Keratinocyte (primary cell): ENCODE measurements at regions not wholly inside any gene's neighbourhood (a gene's known extent, or its start where the extent isn't known, plus 50 kb on each side); places are given as distances from the start of the nearest gene placed in this dataset.

Experiments used
- DNase-seq: peaks from one replicate; pipeline ENCODE4 v3.0.0-alpha.2; 2011; ENCODE audit warnings: low read depth, missing footprints, low spot score
- FAIRE-seq: peaks from 2 replicates; lab custom pipeline; 2011; peaks lifted over from hg19 to GRCh38; lab: Jason Lieb, UNC
- H2AFZ ChIP-seq: 2 replicates; pipeline ENCODE4 v1.6.0; 2012; ENCODE audit warnings: low read length, control low read depth, inconsistent platforms; ENCODE audit not compliant: control insufficient read depth
- H3K27ac ChIP-seq: 2 replicates; pipeline ENCODE4 v1.5.1; 2011; ENCODE audit warnings: low read length; ENCODE audit not compliant: control insufficient read depth, insufficient read depth
- H3K27me3 ChIP-seq: 3 replicates; pipeline ENCODE4 v1.6.0; 2011; ENCODE audit warnings: low read length; ENCODE audit not compliant: control insufficient read depth, insufficient read depth; ENCODE audit errors: extremely low read depth
- H3K36me3 ChIP-seq, 2 experiments: 2 replicates in 1 of 2; 3 replicates in 1 of 2; pipeline ENCODE4 v1.5.1; 2011; ENCODE audit warnings: low read length in 2 of 2, mild to moderate bottlenecking in 1 of 2; ENCODE audit not compliant: control insufficient read depth in 2 of 2, insufficient read depth in 2 of 2; ENCODE audit errors: extremely low read depth in 1 of 2
- H3K4me1 ChIP-seq: 3 replicates; pipeline ENCODE4 v1.5.1; 2011; ENCODE audit warnings: low read length; ENCODE audit not compliant: control insufficient read depth, insufficient read depth; ENCODE audit errors: extremely low read depth
- H3K4me2 ChIP-seq: 3 replicates; pipeline ENCODE4 v1.6.0; 2011; ENCODE audit warnings: low read depth, low read length; ENCODE audit not compliant: control insufficient read depth, insufficient read depth; ENCODE audit errors: extremely low read depth
- H3K4me3 ChIP-seq, 3 experiments: fragments of 200-600 bp in 1 of 3; sonication (generic) in 1 of 3; 2 replicates in 2 of 3; 3 replicates in 1 of 3; pipeline ENCODE4 v1.5.1; 2011 to 2016; ENCODE audit warnings: low read length in 3 of 3, mild to moderate bottlenecking in 3 of 3, control low read depth in 2 of 3, inconsistent platforms in 1 of 3, low read depth in 1 of 3, mixed read lengths in 1 of 3, mixed run types in 1 of 3, moderate library complexity in 1 of 3; ENCODE audit not compliant: control insufficient read depth in 2 of 3, insufficient read depth in 2 of 3; ENCODE audit errors: extremely low read depth in 1 of 3
- H3K79me2 ChIP-seq: 2 replicates; pipeline ENCODE4 v1.6.0; 2012; ENCODE audit warnings: low read length; ENCODE audit not compliant: control insufficient read depth, insufficient read depth
- H3K9ac ChIP-seq: 3 replicates; pipeline ENCODE4 v1.6.0; 2011; ENCODE audit warnings: low read length; ENCODE audit not compliant: control insufficient read depth, insufficient read depth; ENCODE audit errors: extremely low read depth
- H3K9me1 ChIP-seq: 3 replicates; pipeline ENCODE4 v1.6.0; 2011; ENCODE audit warnings: low read length; ENCODE audit not compliant: control insufficient read depth, insufficient read depth; ENCODE audit errors: extremely low read depth
- H3K9me3 ChIP-seq: 2 replicates; pipeline ENCODE4 v1.5.1; 2012; ENCODE audit warnings: low read depth, low read length; ENCODE audit not compliant: control insufficient read depth
- H4K20me1 ChIP-seq: 3 replicates; pipeline ENCODE4 v1.6.0; 2011; ENCODE audit warnings: low read length; ENCODE audit not compliant: control insufficient read depth, insufficient read depth; ENCODE audit errors: extremely low read depth
- CTCF ChIP-seq, 3 experiments: IDR thresholded peaks in 1 of 3; conservative IDR thresholded peaks in 1 of 3; optimal IDR thresholded peaks in 1 of 3; 2 replicates in 2 of 3; 3 replicates in 1 of 3; pipeline versions ENCODE3 to v1.5.1; 2011; ENCODE audit warnings: low read length in 3 of 3, mild to moderate bottlenecking in 3 of 3, moderate library complexity in 2 of 3, control low read depth in 1 of 3, inconsistent platforms in 1 of 3; ENCODE audit not compliant: insufficient read depth in 2 of 3; ENCODE audit errors: extremely low read depth in 1 of 3
- EZH2 ChIP-seq: IDR thresholded peaks from one replicate; pipeline ENCODE4 v1.6.1; 2012; ENCODE audit warnings: inconsistent platforms, mild to moderate bottlenecking, low read length, moderate library complexity
- dilution Hi-C: fragments of 300-500 bp; cut with MboI; formaldehyde crosslinking; loops from one replicate; pipeline ENCODE4 v1.7.0; 2020; ENCODE audit warnings: low sequenced_read_pairs; ENCODE audit not compliant: extremely low pct_ligation_motif_present

GRCh38 chr21:26288026-26288425, 117.5 kb upstream of the APP start:
- Histone ChIP-seq H3K9me3 (no peaks in the 10 kb centered on the region), H3K4me3 (no peak overlapping the region), H3K4me1 (no peaks in the 10 kb centered on the region), H4K20me1 (no peaks in the 10 kb centered on the region), H3K4me2 (no peak overlapping the region), H3K9ac (no peak overlapping the region), H3K79me2 (no peaks in the 10 kb centered on the region), H3K36me3 (no peaks in the 10 kb centered on the region), H3K27me3 (no peaks in the 10 kb centered on the region), H3K27ac (no peak overlapping the region), H2AFZ (no peak overlapping the region), H3K9me1 (no peaks in the 10 kb centered on the region)
- TF ChIP-seq EZH2: no peak
- DNase-seq (no peak), FAIRE-seq (no peak)
- dilution Hi-C loops: no loop called here

- dilution Hi-C loops: no loop called here
Measured at GRCh38 chr21:26284531-26284930, 114.0 kb upstream of the APP start.

More at GRCh38 chr21:26284531-26284930, 114.0 kb upstream of the APP start:
- DNase-seq (no peak), FAIRE-seq (no peak)
- Histone ChIP-seq H4K20me1 (no peaks in the 10 kb centered on the region), H3K79me2 (no peaks in the 10 kb centered on the region), H3K9me3 (no peaks in the 10 kb centered on the region), H3K4me2 (no peak overlapping the region), H3K4me1 (no peaks in the 10 kb centered on the region), H3K9me1 (no peaks in the 10 kb centered on the region), H3K27ac (no peak overlapping the region), H3K9ac (no peak overlapping the region), H3K27me3 (no peaks in the 10 kb centered on the region), H3K36me3 (no peaks in the 10 kb centered on the region), H2AFZ (no peak overlapping the region), H3K4me3 (no peak overlapping the region)
- TF ChIP-seq EZH2 (no peak), CTCF (optimal IDR thresholded peaks at IDR 0.05 in 1 of 3, IDR thresholded peaks at IDR 0.05 in 1 of 3, conservative IDR thresholded peaks at IDR 0.05 in 1 of 3; ENCODE audit: extremely low read depth in 1 of 3, insufficient read depth in 2 of 3, low read length in 3 of 3) (no peak)
